GM12891 (cell line): ENCODE measurements at regions not wholly inside any gene's neighbourhood (a gene's known extent, or its start where the extent isn't known, plus 50 kb on each side); places are given as distances from the start of the nearest gene placed in this dataset.

ENCODE experiments used
- PAX5 ChIP-seq: IDR thresholded peaks from 2 replicates; pipeline ENCODE4 v1.6.1; 2011; ENCODE audit warnings: low read length, moderate library complexity, mild to moderate bottlenecking; ENCODE audit not compliant: insufficient read depth, severe bottlenecking
- POLR2A ChIP-seq: IDR thresholded peaks from 2 replicates; pipeline ENCODE4 v1.6.1; 2011; ENCODE audit warnings: low read depth, low read length, control low read depth
- POLR2AphosphoS5 ChIP-seq: IDR thresholded peaks from 2 replicates; pipeline ENCODE4 v1.6.1; 2011; ENCODE audit warnings: low read depth, low read length, control low read depth
- POU2F2 ChIP-seq: IDR thresholded peaks from 2 replicates; pipeline ENCODE4 v1.6.1; 2011; ENCODE audit warnings: low read depth, mild to moderate bottlenecking, control low read depth, low read length, moderate library complexity
- SPI1 ChIP-seq: IDR thresholded peaks from 2 replicates; pipeline ENCODE4 v1.6.1; 2011; ENCODE audit warnings: low read depth, low read length, control low read depth
- TAF1 ChIP-seq: IDR thresholded peaks from 2 replicates; pipeline ENCODE4 v1.6.1; 2011; ENCODE audit warnings: low read depth, low read length, control low read depth

- TF ChIP-seq POLR2AphosphoS5 (no peak), POLR2A (no peak), TAF1 (no peak), SPI1 (no peak), POU2F2 (no peak), PAX5 (no peak)
Measured at GRCh38 chr1:221022331-221022730, 143.1 kb downstream of the HLX start.
